Fibroblast of lung (primary cell): ENCODE measurements at regions not wholly inside any gene's neighbourhood (a gene's known extent, or its start where the extent isn't known, plus 50 kb on each side); places are given as distances from the start of the nearest gene placed in this dataset.

Source experiments
- EZH2 ChIP-seq: IDR thresholded peaks from 2 replicates; pipeline ENCODE4 v1.5.1; 2012; ENCODE audit warnings: low read length, control low read depth, mild to moderate bottlenecking; ENCODE audit errors: missing control alignments
- TF ChIP-seq, protein P1 (sequence below), 2 donors: IDR thresholded peaks in 1 of 2; conservative IDR thresholded peaks in 1 of 2; 1 replicate in 1 of 2; 2 replicates in 1 of 2; pipeline ENCODE4 v1.5.1; 2011 to 2012; ENCODE audit warnings: low read length in 2 of 2, control low read depth in 1 of 2, inconsistent platforms in 1 of 2, low read depth in 1 of 2, mild to moderate bottlenecking in 1 of 2

DNA sequence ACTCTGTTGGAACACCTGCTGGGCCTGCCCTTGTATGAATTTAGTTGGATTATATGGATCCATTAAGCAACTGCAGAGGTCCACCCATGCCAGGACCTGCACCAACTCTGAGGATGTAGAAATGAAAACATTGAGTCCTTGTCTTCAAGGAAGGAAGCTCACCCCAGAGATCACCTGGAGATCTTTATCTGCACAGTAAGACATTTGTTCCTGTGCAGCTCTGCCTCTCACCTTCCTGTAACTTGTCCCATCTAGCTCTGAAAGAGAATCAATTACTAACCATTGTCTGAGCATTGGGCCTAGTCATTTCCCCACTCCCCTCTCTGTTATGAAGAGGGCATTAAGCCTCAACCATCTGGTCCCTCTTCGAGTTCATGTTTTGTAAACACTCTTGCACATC is 105.2 kb upstream of the YWHAQ start:
- TF ChIP-seq, protein P1, sequence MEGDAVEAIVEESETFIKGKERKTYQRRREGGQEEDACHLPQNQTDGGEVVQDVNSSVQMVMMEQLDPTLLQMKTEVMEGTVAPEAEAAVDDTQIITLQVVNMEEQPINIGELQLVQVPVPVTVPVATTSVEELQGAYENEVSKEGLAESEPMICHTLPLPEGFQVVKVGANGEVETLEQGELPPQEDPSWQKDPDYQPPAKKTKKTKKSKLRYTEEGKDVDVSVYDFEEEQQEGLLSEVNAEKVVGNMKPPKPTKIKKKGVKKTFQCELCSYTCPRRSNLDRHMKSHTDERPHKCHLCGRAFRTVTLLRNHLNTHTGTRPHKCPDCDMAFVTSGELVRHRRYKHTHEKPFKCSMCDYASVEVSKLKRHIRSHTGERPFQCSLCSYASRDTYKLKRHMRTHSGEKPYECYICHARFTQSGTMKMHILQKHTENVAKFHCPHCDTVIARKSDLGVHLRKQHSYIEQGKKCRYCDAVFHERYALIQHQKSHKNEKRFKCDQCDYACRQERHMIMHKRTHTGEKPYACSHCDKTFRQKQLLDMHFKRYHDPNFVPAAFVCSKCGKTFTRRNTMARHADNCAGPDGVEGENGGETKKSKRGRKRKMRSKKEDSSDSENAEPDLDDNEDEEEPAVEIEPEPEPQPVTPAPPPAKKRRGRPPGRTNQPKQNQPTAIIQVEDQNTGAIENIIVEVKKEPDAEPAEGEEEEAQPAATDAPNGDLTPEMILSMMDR (conservative IDR thresholded peaks at IDR 0.05 in 1 of 2, IDR thresholded peaks at IDR 0.05 in 1 of 2; ENCODE audit: low read depth in 1 of 2, low read length in 2 of 2): no peak
- TF ChIP-seq EZH2: no peak
